Memory B cell (primary cell): ENCODE measurements at regions not wholly inside any gene's neighbourhood (a gene's known extent, or its start where the extent isn't known, plus 50 kb on each side); places are given as distances from the start of the nearest gene placed in this dataset.

Source experiments
- ATAC-seq: fragments of 150-1000 bp; cut with Tn5 transposase; 2 replicates; pipeline ENCODE4 v1.10.0; 2021; ENCODE audit warnings: low read depth, mild to moderate bottlenecking, moderate library complexity
- DNase-seq, 2 donors: peaks; one replicate each; pipeline ENCODE4 v3.0.0; 2022; ENCODE audit warnings: low spot score in 2 of 2
- H3K27ac Mint-ChIP-seq: one replicate; pipeline ENCODE4 v1.8.0; 2022; ENCODE audit warnings: mild to moderate bottlenecking, moderate library complexity, mixed read lengths
- H3K27me3 Mint-ChIP-seq: one replicate; pipeline ENCODE4 v1.8.0; 2022; ENCODE audit warnings: mixed read lengths
- H3K36me3 Mint-ChIP-seq: one replicate; pipeline ENCODE4 v1.8.0; 2022; ENCODE audit warnings: mild to moderate bottlenecking, mixed read lengths
- H3K4me1 Mint-ChIP-seq: one replicate; pipeline ENCODE4 v1.8.0; 2022; ENCODE audit warnings: mixed read lengths
- H3K4me3 Mint-ChIP-seq: one replicate; pipeline ENCODE4 v1.8.0; 2022; ENCODE audit warnings: mild to moderate bottlenecking, moderate library complexity, mixed read lengths
- H3K9me3 Mint-ChIP-seq: one replicate; pipeline ENCODE4 v1.8.0; 2022; ENCODE audit warnings: mixed read lengths

DNA sequence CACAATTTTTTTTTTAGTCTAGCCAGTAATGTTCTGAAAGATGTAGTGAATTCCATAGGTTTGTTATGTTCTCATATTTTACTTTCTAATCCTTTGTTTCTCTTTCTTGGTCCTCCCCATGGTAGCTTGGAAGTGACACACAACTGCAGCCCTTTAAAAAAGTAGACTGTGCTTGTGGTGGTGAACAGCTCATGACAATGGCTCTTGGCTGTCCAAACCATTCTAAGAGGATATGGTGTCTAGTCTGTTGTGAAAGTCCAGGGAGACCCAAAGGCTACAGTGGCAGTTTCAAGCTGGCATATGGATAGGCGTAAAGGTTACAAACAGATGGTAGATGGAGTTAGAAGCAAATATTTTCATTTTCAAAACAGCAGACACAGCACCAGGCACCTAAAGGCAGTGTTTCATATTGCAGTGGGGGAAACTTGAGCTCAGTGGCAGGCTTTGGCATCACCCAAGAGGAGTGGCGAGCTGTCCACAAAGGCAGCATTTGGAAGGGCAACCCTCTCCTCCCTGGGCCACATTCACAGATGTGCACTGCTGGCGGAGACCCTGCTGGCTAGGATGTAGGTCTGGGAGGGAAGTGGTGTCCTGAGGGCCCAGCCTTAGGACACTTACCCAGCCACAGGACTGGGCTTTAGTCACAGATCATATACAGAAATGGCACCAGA, 102.1 kb downstream of the DYRK2 start:
- no peak for ATAC-seq
- H3K36me3 Mint-ChIP-seq, result peaks cover 4% of the 10 kb centered on the region
- H3K27ac Mint-ChIP-seq, result no peak overlapping the region
- DNase-seq, result no peak
- H3K27me3 Mint-ChIP-seq, result no peaks in the 10 kb centered on the region
- peaks cover 8% of the 10 kb centered on the region for H3K4me1 Mint-ChIP-seq
- H3K4me3 Mint-ChIP-seq, result no peak overlapping the region
- H3K9me3 Mint-ChIP-seq, result peaks cover 3% of the 10 kb centered on the region

DNA sequence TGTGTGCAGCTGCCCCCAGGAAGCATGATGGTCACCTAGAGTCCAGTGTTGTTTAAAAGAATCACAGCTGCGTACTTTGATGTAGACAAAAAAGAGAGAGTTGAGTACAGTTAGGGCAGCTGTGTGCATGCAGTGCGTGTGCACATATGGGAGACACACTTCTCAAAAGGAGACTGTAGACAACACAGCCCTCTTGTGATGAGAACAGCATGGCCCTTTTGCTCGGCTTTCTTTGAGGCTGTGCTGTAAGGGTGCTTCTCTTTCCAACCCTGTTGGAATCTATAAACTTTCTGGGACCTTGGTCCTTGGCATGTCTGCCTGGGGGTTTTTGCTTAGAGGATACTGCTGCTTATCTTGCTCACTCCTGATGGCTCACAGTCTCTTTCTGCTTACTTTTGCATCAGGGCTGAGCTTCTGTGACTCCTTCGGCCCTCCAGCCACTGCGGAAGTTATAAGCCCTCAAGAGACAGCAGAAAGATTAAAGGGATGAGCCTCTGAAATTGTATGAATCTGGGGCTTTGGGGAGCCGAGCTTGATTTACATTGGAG, 102.9 kb downstream of the DYRK2 start:
- Mint-ChIP-seq H3K27ac (no peak overlapping the region), H3K27me3 (no peaks in the 10 kb centered on the region), H3K4me3 (no peak overlapping the region), H3K4me1 (peaks cover 15% of the 10 kb centered on the region), H3K9me3 (no peaks in the 10 kb centered on the region), H3K36me3 (no peaks in the 10 kb centered on the region)
- no peak for ATAC-seq
- DNase-seq, result no peak

DNA sequence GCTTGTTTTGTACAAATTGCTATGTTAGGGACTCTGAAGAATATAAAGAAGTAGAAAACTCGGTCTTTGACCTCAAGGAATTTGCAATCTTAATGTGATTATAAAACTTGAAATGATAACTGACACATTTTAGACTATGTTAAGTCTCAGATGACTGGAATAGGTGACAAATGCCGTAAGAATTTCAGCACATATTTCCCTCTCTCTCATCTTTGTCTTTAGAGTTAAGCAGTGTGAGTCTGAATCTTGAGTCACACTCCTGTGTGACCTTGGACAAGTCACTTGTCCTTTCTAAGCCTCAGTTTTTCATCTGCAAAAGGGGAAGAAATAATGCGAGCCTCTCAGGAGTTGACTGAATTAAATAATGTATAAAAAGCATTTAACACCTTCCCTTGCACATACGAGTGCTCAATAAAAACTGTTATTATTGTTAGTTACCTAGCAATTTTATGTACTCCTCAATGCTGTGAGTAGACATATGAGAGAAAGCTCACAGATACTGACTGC, 103.7 kb downstream of the DYRK2 start:
- Mint-ChIP-seq H3K36me3 (no peaks in the 10 kb centered on the region), H3K27ac (no peak overlapping the region), H3K27me3 (no peaks in the 10 kb centered on the region), H3K9me3 (no peaks in the 10 kb centered on the region), H3K4me1 (peaks cover 20% of the 10 kb centered on the region), H3K4me3 (no peak overlapping the region)
- ATAC-seq (no peak), DNase-seq (no peak)

DNA sequence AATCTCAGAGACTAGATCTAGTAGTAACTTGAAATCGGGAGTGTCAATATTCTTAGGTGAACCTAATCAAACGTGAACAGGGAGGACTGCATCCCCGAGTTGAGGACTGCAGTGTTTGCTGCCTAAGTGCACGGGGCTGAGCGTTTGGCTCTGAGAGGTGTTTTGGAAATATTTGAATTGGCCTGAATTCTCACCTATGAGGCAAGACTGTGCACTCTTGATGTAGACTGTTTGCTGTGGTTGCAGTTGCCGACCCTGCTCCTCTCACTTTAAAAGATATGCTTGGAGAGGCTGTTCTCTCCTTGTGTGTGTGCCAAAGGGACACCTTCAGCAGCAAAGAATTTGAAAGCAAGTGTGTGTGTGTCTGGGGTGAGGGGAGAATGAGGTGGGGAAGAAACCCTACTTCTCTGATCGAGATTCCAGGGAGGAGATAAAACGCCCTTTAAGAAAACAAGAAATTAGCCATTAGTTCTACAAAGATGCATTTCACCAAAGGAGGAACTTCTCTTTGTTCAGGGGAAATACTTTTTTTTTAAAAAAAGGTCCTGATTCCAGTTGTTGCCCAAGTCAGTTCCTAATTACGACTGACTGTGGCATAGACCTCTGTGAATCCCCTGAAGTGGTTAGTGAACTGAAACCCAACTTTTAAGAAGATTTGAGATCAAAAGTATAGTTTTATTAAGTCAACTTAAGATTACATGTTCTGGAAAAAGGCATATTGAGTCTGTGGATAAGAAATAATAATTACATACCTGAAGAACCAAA, 106.6 kb downstream of the DYRK2 start:
- Mint-ChIP-seq H3K36me3 (no peaks in the 10 kb centered on the region), H3K9me3 (no peaks in the 10 kb centered on the region), H3K4me3 (no peak overlapping the region), H3K4me1 (peaks cover 33% of the 10 kb centered on the region), H3K27ac (no peak overlapping the region), H3K27me3 (no peaks in the 10 kb centered on the region)
- peak; percentile 28 for ATAC-seq
- DNase-seq, result peak in 1 of 2 donors; percentile 7

DNA sequence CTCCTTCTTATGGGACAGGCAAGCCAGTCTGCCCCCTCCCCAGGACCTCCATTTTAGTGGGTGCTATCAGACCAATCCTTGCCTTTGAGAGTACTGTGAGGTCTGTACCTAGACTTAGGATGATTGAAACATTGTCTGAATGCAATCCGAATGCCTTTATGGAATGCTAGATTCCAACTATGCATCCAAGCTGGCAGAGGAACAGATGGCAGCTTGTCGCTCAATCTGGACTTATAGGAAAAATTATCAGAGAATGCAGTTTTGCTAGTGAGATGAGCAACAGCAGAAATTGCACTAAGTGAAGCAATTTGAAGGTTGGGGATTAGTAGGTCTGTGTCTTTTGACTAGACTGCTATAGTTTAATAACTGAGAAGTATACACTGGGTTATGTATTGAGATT, 109.1 kb downstream of the DYRK2 start:
- H3K27me3 Mint-ChIP-seq, result no peaks in the 10 kb centered on the region

DNA sequence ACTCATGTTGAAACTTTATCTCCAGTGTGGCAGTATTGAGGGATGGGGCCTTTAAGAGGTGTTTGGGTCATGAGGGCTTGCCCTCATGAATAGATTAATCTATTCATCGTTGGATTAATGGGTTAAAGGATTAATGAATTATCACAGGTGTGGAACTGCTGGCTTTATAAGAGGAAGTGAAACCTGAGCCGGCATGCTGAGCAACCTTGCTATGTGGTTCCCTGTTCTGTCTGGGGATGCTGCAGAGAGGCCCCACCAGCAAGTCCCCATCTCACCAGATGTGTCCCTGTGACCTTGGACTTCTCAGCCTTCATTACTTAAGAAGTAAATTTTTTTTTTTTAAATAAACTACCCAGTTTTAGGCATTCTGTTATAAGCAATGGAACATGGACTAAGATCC, 109.6 kb downstream of the DYRK2 start:
- Mint-ChIP-seq H3K27ac (peak overlapping the region; percentile 63), H3K4me3 (no peak overlapping the region), H3K9me3 (no peaks in the 10 kb centered on the region), H3K27me3 (no peaks in the 10 kb centered on the region), H3K4me1 (peaks cover 33% of the 10 kb centered on the region), H3K36me3 (no peaks in the 10 kb centered on the region)
- ATAC-seq, result peak; percentile 99
- peak; percentile 20 to 56 for DNase-seq

More for the DNA sequence above, 109.1 kb downstream of the DYRK2 start:
- H3K4me1 Mint-ChIP-seq, result peaks cover 33% of the 10 kb centered on the region
- DNase-seq (no peak), ATAC-seq (no peak)
- no peaks in the 10 kb centered on the region for H3K9me3 Mint-ChIP-seq
- H3K27ac Mint-ChIP-seq, result peak overlapping the region; percentile 63
- H3K36me3 Mint-ChIP-seq, result no peaks in the 10 kb centered on the region
- no peak overlapping the region for H3K4me3 Mint-ChIP-seq

DNA sequence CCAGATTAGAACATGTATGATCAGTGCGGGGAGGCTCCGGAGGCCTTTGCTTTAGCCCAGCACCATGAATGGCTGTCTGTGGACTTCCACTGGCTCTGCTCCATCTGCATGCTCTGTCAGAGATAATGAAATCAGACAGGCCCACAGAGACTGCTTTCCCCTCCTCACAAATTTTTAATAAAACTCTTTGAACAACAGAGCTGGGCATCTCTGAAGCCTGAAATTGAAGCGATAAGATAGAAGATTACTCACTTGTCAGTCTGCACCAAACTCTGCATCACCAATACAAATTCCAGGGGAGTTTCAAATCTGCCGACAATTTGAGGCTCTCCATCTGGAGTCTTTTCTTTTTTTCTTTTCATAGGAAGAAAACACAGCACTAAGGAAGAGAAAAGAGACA, 110.0 kb downstream of the DYRK2 start:
- Mint-ChIP-seq H3K4me1 (peaks cover 33% of the 10 kb centered on the region), H3K27ac (peak overlapping the region; percentile 63)
- ATAC-seq, result no peak

DNA sequence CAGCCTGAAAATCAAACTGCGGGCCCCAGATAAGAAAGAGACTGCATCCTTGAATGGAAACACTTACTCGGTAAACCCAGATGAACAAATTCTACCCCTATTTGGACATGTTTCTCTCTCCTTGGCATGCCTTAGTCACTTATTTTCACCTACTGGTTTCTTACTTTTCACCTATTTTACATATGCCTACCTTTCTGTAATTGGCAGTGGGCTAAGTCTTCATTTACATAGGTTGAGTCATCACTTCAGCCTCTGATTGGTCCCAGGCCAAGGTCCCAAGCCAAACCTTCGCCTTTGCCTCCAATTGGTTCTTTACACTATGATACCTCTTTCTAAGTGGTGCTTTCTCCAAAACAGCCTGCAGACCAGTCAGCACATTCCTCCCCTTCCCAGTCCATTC, 111.3 kb downstream of the DYRK2 start:
- ATAC-seq (no peak), DNase-seq (no peak)
- peaks cover 32% of the 10 kb centered on the region for H3K4me1 Mint-ChIP-seq
- no peak overlapping the region for H3K27ac Mint-ChIP-seq
- no peaks in the 10 kb centered on the region for H3K9me3 Mint-ChIP-seq
- no peaks in the 10 kb centered on the region for H3K36me3 Mint-ChIP-seq
- H3K27me3 Mint-ChIP-seq, result no peaks in the 10 kb centered on the region
- H3K4me3 Mint-ChIP-seq, result no peak overlapping the region

More for the DNA sequence above, 110.0 kb downstream of the DYRK2 start:
- H3K4me3 Mint-ChIP-seq, result no peak overlapping the region
- no peaks in the 10 kb centered on the region for H3K27me3 Mint-ChIP-seq
- DNase-seq, result no peak
- no peaks in the 10 kb centered on the region for H3K36me3 Mint-ChIP-seq
- no peaks in the 10 kb centered on the region for H3K9me3 Mint-ChIP-seq

DNA sequence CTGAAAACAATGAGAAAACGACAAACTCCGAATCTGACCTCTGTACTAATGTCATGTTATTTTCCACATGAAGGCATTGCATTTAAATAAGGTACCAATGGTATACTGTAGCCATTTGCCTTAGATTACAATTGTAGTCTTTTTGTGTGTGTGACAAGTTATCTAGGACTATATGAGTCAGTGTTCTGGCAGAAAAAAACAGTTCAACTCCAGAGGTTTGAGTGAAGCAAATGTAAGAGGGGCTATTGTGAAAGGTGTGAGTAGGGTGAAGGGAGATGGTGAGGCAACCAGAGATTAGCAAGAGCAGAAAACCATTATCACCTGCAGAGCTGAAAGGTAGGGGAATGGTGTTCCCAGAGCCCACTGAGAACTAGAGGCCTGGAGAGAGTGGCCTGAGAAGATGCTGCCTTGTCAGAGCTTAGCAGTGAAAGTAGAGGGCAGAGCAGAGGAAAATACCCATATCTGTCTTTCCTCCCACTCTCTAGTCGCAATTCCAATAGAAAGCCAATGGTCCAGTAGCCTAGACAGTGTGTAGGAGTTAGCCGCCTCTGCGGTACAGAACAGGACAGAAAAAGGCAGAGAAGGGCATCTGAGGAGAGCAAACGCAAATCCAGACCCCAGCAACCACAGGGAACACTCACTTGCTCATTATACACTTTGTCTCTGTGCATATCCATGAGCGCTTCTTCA, 112.2 kb downstream of the DYRK2 start:
- Mint-ChIP-seq H3K4me3 (no peak overlapping the region), H3K27ac (no peak overlapping the region), H3K9me3 (no peaks in the 10 kb centered on the region), H3K36me3 (no peaks in the 10 kb centered on the region), H3K4me1 (peaks cover 24% of the 10 kb centered on the region), H3K27me3 (no peaks in the 10 kb centered on the region)
- DNase-seq, result no peak
- ATAC-seq, result no peak

DNA sequence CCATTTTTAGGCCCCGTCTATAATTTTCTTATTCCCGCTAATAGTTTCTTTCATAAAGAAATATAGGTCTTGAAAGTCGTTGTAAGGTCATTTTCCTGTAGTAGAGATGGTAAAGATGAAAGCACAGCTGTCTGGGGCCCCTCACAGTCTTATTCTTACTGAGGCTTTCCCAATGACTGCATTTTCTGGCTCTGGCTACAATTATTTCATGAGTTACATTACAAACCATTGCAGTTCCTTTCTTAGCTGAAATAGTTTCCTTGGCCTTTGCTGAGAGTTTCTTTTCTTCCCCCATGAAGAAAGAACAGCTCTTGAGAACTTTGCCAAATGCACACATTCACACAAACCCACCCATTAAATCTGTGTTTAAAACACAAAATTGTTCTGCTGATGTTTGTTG, 113.0 kb downstream of the DYRK2 start:
- DNase-seq, result no peak
- no peak for ATAC-seq
- Mint-ChIP-seq H3K27me3 (no peaks in the 10 kb centered on the region), H3K9me3 (no peaks in the 10 kb centered on the region), H3K27ac (no peak overlapping the region), H3K4me1 (peaks cover 17% of the 10 kb centered on the region), H3K4me3 (no peak overlapping the region), H3K36me3 (no peaks in the 10 kb centered on the region)

DNA sequence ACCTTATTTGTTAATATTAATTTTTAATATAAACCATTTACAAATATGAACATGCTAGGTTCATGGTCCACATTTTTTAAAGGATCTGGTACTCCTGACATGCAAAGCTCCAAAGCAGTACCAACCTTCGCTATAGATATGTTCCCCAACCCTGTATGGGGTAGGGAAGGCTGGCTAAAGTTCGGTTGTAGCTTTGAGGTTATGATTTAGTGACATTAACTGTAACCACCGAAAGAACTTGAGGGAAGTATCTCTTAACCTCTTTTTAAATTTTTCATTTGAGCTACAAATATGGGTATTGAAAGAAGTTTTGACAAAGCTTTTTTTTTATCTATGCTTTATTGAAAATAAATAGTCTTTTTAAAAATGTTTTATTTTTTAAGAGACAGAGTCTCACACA, 115.5 kb downstream of the DYRK2 start:
- Mint-ChIP-seq H3K4me1 (peaks cover 3% of the 10 kb centered on the region), H3K4me3 (no peak overlapping the region), H3K27ac (no peak overlapping the region), H3K9me3 (no peaks in the 10 kb centered on the region), H3K36me3 (no peaks in the 10 kb centered on the region), H3K27me3 (peaks cover under 1% of the 10 kb centered on the region)
- DNase-seq (no peak), ATAC-seq (no peak)

DNA sequence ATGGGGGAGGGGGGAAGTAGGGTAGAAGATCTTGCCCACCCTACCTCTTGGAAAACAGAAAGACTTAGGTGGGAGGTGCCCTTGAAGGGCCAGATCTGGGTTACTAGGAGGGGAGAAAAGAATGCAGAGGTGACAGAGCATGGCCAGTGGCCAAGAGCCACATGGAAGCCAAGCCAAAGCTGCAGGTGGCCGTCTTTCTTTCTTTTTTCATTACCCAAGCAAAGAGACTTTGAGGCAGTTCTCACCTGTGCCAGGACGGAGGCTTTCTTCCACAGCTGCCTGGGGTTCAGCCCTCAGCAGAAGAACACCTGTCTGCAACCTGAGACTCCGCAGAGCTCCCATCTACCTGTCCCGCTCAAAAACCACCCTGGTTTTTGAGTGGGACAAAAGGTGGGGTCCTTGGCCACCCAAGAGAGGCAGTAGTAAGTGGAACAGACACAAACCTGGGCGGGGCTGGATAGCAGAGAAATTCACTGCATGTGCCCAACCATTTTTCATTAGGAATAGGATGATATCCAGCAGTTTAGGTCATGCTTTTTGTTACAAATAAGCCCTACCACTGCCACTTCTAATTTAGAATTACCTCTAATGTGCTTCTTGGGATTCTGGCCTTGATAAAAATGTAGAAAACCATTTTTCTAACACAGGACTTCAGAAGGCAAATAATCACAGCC, 116.5 kb downstream of the DYRK2 start:
- no peak for ATAC-seq
- Mint-ChIP-seq H3K27ac (no peak overlapping the region), H3K4me3 (no peak overlapping the region), H3K27me3 (peaks cover 1% of the 10 kb centered on the region), H3K9me3 (no peaks in the 10 kb centered on the region), H3K4me1 (no peaks in the 10 kb centered on the region), H3K36me3 (no peaks in the 10 kb centered on the region)
- DNase-seq, result no peak

DNA sequence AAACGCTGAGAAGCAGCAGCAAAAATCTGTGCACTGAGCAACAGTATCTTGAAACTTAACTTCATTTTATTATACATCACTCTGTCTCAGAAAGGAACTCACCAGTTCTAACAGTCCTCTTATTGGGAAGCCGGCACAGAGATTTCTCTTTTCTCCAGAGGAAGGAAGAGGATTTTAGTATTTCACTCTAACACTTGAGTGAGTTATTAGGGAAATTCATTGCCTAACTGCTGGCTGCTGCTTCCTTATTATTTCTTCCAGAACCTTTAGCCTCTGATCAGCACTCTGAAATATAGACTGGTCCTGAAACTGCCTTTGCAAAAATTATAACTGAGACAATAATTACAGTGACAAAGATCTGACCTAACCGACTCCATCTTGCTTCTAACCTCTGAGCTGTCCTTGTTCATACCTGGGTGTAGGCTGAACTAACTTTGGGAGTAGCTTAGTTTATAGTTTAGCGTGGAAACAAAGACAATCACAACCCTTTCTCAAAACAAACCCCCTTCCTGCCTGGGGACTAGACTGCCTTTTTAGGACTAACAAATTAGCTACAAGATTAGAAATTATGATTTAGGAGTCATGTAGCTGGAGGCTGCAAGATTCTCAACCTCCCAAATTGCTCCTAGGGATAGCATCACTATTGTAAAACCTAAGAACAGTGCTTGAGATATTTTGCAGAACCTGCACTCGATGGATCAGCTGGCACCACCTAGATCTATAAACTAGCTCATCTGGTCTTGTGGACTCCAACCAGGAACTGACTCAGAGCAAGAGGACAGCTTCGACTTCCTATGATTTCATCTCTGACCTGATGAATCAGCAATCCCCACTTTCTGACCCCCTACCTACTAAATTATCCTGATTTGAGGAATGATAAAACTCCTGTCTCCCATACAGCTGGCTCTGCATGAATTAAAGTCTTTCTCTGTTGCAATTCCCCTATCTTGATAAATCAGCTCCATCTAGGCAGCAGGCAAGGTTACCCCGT, 117.5 kb downstream of the DYRK2 start:
- Mint-ChIP-seq H3K36me3 (no peaks in the 10 kb centered on the region), H3K4me3 (no peak overlapping the region), H3K4me1 (no peaks in the 10 kb centered on the region), H3K27me3 (peaks cover 4% of the 10 kb centered on the region), H3K27ac (no peak overlapping the region), H3K9me3 (no peaks in the 10 kb centered on the region)
- ATAC-seq (no peak), DNase-seq (no peak)
